Activated CD4-positive, alpha-beta T cell treated with anti-CD3 and anti-CD28 coated beads for 48 hours (primary cell): ENCODE measurements at regions not wholly inside any gene's neighbourhood (a gene's known extent, or its start where the extent isn't known, plus 50 kb on each side); places are given as distances from the start of the nearest gene placed in this dataset.
"Not testable (repeated sequence)": the region's sequence is repeated elsewhere in the genome, so short reads cannot be mapped to it uniquely, and the experiment has no call there.

Experiments
- DNase-seq: peaks from one replicate; pipeline ENCODE4 v3.0.0-alpha.2; 2020

- DNase-seq: no peak
Observed at GRCh38 chr16:47903470-47903869, 252.3 kb downstream of the ABCC12 start.

- DNase-seq: not testable (repeated sequence)
Observed at GRCh38 chr16:47897105-47897504, 258.7 kb downstream of the ABCC12 start.

GRCh38 chr16:47895146-47895545, 260.6 kb downstream of the ABCC12 start:
- no peak for DNase-seq

- DNase-seq: no peak
Observed at GRCh38 chr16:47892999-47893398, 262.8 kb downstream of the ABCC12 start.

- DNase-seq: no peak
Observed at GRCh38 chr16:47888734-47889133, 267.1 kb downstream of the ABCC12 start.

GRCh38 chr16:47888142-47888541, 267.7 kb downstream of the ABCC12 start:
- DNase-seq: no peak

- no peak for DNase-seq
Observed at GRCh38 chr16:47887496-47887895, 268.3 kb downstream of the ABCC12 start.

GRCh38 chr16:47886631-47887415, 269.0 kb downstream of the ABCC12 start:
- no peak for DNase-seq

GRCh38 chr16:47886139-47886538, 269.7 kb downstream of the ABCC12 start:
- no peak for DNase-seq

GRCh38 chr16:47885489-47885888, 270.3 kb downstream of the ABCC12 start:
- DNase-seq: no peak

- DNase-seq: no peak
Observed at GRCh38 chr16:47884116-47884725, 271.6 kb downstream of the ABCC12 start.

GRCh38 chr16:47881574-47881973, 274.2 kb downstream of the ABCC12 start:
- no peak for DNase-seq

- no peak for DNase-seq
Observed at GRCh38 chr16:47880653-47881052, 275.1 kb downstream of the ABCC12 start.

GRCh38 chr16:47877166-47877565, 278.6 kb downstream of the ABCC12 start:
- DNase-seq: no peak

- no peak for DNase-seq
Observed at GRCh38 chr16:47876511-47876910, 279.3 kb downstream of the ABCC12 start.

- no peak for DNase-seq
Observed at GRCh38 chr16:47873434-47873833, 282.4 kb downstream of the ABCC12 start.

- DNase-seq: no peak
Observed at GRCh38 chr16:47872225-47872624, 283.6 kb downstream of the ABCC12 start.

GRCh38 chr16:47866423-47866822, 289.4 kb downstream of the ABCC12 start:
- no peak for DNase-seq

- DNase-seq: no peak
Observed at GRCh38 chr16:47865337-47865855, 290.4 kb downstream of the ABCC12 start.

GRCh38 chr16:47864262-47864661, 291.5 kb downstream of the ABCC12 start:
- DNase-seq: not testable (repeated sequence)

- DNase-seq: no peak
Observed at GRCh38 chr16:47861999-47862398, 293.8 kb downstream of the ABCC12 start.

GRCh38 chr16:47858333-47858982, 297.3 kb downstream of the ABCC12 start:
- DNase-seq: no peak

GRCh38 chr16:47855431-47855830, 300.4 kb downstream of the ABCC12 start:
- no peak for DNase-seq

- no peak for DNase-seq
Observed at GRCh38 chr16:47854737-47855136, 301.1 kb downstream of the ABCC12 start.
